HG03354 (cell line): ENCODE measurements at regions not wholly inside any gene's neighbourhood (a gene's known extent, or its start where the extent isn't known, plus 50 kb on each side); places are given as distances from the start of the nearest gene placed in this dataset.
A peak's percentile ranks its signal among the peaks of the same experiment; 100 is the strongest.

Experiments used
- ATAC-seq: cut with Tn5 transposase; IDR thresholded peaks from one replicate; pipeline ENCODE4 v1.9.1; 2021; ENCODE audit warnings: mild to moderate bottlenecking; ENCODE audit not compliant: unreplicated experiment, poor library complexity, severe bottlenecking

DNA sequence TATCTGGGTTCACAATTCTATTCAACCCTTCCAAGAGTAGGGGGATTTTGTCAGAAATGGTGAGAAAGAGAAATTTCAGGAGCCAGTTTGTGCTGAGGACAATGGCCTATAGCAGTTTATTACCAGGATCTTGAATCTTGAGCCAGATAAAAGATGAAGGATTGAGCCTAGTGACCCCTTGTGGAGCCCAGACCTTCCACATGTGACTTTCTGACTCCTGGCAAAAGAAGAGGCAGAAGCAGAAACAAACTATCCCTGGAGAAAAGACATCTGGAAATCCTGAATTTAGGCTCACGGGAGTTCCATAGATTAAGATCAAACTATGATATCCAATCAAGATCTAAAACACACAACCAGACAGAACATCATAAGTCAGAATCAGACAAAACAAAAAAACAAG is 60.9 kb upstream of the CHRM2 start:
- ATAC-seq, result no peak

DNA sequence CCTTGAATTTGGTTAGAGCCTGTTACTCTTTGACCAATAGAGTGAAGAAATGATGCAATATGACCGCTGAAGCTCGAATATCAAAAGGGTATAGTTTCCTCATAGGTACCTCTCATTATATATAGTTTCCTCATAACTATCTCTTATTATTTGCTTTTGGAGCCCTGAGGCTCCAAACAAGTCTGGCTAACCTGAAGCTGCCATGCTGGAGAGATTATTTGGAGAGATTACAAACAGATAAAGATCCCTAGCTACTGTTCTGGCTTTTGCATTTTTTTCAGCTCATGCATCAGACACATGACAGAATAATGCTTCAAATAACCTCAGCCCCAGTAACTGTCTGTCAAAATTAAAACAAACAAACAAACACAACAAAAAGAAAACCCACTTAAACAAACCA is 65.4 kb upstream of the CHRM2 start:
- ATAC-seq, result no peak

DNA sequence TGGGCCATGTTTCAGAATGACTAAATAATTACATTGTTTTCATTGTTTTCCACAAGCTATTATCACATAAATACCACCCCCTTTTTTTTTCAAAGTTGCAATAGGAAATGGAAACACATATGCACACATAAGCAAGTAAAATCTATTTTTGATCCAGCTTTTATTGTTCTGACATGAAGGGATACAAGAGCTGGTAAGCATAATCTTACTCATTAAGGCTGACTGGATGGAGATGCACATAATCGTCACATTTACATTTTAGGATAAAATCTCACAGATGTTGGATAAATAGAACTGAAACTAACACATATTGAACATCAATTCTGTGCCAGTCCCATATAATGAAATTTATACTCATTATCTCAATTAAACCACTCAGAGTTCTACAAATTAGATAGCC is 84.5 kb upstream of the CHRM2 start:
- no peak for ATAC-seq

DNA sequence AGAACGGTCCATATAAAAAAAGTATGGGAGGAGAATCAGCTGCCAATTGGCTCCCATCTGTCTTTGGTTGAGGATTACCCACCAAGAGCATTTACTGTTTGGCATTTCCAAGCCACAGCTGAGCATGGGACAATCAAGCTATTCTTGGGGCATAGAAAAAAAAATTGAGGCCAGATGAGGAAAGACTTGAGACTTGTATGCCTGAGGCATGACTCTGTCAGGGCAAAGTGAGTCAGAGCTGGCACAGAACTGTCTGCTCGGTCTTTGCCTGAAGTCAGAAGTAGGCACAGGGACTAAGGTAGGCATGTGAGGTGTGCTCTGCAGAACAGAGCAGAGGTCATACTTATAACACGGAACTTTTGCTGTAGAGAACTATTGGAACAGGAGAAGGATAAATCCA is 126.5 kb upstream of the CHRM2 start:
- ATAC-seq, result no peak

DNA sequence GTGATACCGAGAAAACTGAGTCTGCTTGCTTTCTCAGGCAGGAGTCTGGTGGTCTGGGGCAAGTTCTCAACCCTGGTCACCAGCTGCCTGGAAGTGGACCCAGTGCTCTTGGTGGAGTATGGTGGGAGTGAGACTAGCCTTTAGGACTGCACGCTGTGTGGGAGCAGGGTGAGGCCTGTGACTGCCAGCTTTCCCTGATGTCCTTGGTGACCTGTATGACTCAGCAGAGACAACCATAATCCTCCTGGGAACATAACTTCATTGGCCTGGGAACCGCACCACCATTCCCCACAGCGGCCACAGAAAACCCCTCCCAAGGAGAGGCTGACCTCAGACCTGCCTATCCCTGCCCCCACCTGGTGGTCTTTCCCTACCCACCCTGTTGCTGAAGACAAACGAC is 139.5 kb upstream of the CHRM2 start:
- ATAC-seq, result no peak

DNA sequence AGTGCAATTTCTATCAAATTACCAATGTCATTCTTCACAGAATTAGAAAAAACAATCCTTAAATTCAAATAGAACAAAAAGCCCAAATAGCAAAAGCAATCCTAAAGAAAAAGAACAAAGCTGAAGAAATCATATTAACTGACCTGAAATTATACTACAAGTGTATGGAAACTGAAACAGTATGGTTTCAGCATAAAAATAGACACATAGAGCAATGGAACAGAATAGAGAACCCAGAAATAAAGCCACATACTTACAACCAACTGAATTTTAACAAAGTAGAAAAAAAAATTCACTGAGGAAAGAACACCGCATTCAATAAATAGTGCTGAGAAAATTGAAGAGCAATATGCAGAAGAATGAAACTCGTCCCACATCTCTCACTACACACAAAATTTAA is 142.0 kb upstream of the CHRM2 start:
- no peak for ATAC-seq

DNA sequence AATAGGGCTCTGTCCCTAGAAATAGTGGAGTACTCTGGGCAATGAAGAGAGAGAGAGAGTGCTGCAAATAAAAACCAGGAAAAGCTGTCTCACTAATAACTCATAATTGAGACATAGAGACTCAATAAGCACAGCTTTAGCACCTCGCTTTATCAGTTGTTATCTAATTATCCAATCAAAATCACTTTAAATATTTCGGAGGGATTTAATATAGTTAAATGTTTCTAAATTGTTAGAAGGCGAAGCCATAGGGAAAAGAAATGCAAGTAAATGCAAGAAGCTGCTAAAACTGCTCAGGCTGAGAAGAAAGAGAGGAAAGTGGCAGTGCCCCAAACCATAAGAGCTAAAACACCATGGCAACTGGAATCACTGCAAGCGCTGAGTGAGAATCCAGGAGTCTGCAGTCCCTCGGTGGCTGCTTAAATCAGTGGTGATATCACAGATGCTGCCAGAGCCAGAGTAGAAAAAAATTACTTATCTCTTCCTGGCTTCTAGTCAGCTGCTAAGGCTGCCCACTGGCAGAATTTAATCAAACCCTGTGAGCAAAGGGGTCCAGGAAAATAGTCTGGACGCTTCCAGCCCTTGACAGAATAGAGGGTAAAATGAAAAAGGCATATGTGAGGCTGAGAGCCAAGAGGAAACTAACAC is 150.4 kb upstream of the CHRM2 start:
- ATAC-seq, result no peak

DNA sequence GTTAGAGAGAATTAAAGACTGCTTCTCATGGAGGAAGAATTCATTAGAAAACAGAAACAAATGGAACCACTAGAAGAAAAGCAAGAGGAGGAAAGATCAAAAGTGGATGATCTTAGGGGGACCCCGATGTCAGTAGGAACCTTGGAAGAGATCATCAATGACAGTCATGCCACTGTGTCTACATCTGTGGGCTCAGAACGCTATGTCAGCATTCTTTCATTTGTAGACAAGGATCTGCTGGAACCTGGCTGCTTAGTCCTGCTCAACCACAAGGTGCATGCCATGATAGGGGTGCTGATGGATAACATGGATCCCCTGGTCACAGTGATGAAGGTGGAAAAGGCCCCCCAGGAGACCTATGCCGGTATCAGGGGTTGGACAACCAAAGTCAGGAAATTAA is 154.4 kb upstream of the CHRM2 start:
- no peak for ATAC-seq

DNA sequence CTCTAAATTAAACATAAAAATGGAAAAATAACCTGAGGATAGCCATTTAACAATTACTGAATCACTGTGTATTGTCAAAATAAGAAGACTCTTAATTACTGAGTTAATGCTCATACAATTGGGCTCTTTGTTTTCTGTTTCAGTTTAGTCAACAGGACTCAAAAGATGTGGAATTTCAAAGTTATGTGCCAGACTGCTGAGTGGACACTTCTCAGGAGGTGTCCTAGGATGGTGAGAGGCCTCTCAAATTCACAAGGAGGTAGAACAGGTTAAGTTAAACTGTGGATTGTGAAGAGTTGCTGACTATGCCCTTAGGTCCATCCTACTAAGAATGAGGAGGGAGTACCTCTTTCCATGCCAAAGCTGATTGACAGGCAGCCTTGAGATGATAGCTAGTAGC is 157.7 kb upstream of the CHRM2 start:
- no peak for ATAC-seq

DNA sequence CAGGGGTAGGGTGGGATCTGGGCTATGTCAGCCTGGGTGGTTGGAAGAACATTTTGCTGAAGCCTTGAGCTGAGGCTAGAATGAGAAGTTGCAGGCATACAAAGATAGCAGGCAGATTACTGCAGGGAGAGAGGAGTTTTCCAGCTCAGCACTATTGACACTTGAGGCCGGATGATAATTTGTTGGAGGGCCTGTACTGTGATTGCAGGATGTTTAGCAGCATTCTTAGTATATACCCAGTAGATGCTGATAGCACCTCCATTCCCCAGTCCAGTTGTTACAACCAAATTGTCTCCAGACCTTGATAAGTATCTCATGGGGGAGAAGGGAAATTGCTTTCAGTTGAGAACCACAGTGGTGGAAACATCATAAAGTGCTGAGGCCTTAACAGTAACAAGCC is 158.6 kb upstream of the CHRM2 start:
- ATAC-seq, result no peak

DNA sequence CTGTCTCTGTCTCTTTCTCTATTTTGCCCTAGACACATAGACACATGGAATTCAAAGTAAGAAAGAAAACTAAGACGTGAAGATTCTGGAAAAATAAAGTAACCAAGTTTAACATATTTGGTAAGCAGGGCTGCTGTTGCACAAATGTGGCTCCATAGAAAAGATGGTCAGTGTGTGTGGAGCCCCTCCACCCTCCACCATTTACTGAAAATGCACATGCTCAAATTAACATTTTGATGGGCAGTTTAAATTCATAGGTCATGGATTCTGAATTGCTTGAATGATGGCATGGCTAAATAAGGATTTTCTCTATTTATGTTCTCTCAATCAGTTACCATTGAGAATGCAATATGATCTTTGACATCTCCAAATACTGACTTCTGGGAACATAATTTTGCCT is 165.5 kb upstream of the CHRM2 start:
- no peak for ATAC-seq

DNA sequence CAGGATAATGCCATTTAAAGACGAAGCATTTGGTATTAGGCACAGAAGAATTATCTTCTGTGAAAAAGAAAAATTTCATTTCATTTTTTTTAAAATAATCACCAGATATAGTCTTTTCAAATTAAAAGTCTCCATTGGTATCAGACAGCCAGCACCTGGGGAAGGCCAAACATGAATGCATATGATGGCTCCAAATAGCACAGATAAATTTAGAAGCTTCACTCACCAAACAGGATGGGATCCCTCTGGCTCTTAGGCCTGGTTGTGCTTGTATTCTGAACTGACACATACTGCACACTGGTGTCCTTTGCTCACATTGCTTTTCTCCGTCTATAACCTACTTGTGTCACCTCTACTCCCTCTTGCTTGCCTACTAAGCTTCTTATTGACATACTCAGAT is 169.5 kb upstream of the CHRM2 start:
- no peak for ATAC-seq

DNA sequence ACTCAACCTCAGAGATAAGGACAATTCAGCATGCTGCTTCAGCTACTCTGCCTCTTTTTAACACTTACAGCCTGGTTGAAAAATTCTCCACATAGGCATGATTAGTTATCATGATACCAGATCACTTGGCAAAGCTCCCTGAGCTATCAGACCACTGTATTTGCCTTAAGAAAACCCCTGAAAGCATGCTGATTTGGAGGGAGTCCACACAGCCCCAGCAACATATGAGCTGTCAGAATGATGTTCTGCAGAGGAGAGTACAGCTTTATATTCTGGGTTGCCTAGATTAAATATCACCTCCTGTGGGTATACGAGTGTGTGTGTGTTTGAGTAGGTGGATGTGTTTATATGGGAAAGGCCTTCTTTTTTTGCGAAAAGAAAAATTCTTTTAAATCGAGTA is 170.2 kb upstream of the CHRM2 start:
- ATAC-seq, result no peak

DNA sequence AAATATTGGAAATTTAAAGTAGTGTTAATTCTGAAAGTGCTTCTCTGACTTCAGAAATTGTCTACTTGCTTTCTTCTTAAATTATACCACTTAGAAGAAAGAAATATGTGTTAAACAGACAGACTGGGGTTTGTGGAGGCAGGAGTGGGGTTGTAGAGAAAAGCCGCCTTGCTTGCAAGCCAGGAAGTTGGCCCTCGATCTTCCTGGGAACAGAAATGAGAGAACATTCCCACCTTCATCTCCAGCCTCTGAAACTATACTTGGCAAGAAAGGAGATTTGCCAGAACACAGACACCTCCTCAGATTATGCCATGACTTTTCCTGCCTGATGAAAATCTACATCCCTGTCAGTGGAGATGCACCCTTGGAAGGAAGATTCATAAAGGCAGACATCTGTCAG is 171.2 kb upstream of the CHRM2 start:
- ATAC-seq, result no peak

DNA sequence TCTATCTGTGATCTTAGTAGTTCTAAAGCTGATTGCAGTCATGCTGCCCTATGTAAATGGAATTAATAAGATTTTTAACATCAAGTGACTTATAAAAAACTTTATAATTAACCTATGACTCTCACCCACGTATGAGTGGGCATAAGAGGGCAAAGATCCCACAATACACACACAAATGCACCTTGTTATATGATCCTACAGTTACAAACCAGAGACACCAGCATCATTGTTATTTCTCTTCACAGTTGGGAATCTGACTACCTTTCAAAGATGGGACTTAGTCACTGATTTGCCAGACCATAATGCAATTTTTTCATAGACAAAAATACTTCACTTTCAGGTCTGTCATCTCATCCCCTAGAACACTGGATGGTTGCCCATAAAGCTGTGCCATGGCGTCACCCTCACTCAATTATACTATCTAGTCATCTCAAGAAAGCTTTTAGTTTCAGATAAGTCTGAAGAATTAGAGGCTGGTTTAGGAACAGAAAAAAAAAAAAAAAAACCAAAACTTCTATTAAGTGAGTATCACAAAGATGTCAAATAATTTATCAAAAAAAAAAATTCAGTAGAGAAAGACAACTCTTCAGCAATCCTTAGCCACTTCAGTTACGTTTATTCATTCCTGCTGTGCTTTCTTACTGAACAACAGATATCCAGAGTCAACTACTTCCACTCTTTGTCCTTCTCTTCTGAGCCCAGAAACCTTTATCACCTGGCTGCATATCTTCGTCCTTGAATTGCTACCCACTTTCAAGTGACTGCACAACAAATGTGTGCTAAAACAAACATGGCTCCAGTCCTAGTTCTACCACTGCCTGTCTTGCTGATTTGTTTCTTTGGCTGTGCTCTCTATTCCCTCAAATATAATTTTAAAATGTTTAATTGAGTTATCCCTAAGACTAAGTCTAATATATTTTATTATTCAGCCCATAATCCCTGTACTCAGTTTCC is 175.0 kb upstream of the CHRM2 start:
- no peak for ATAC-seq

DNA sequence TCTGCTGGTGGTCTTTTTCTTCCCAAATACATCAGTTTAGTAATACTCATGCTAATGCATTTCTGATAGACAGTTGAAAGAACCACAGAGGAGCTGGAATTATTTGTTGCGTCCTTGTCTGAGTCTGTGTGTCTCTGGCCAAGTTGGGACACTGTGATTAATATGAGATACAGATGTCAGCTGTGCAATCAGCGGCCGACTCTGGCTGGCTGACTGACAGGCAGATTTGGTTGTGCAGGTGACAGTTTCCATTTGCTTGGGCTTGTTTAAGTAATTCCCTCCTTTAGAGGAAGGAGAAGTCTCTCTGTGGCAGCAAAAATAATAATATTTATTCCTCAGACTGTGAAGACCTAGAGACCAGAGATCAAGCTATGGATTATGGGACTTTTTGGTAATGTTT is 176.2 kb upstream of the CHRM2 start:
- ATAC-seq, result no peak

DNA sequence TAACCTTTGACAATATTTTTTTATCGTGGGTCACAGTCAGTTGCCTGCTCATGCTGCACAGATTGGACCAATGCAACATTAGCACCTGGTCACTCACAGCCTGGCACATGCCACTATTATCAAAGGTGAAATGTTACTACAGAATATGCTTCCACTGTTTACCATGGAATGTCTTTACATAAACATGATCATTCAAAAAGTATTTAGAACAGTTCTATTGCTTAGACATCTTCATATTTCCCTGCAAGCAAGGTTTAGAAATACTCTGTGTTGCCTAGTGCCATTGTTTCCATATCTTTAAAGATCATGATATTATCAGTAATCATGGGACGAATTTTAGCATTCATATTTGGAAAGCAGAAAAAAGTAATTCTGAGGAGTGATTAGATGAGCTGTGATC is 179.9 kb upstream of the CHRM2 start:
- ATAC-seq, result no peak

DNA sequence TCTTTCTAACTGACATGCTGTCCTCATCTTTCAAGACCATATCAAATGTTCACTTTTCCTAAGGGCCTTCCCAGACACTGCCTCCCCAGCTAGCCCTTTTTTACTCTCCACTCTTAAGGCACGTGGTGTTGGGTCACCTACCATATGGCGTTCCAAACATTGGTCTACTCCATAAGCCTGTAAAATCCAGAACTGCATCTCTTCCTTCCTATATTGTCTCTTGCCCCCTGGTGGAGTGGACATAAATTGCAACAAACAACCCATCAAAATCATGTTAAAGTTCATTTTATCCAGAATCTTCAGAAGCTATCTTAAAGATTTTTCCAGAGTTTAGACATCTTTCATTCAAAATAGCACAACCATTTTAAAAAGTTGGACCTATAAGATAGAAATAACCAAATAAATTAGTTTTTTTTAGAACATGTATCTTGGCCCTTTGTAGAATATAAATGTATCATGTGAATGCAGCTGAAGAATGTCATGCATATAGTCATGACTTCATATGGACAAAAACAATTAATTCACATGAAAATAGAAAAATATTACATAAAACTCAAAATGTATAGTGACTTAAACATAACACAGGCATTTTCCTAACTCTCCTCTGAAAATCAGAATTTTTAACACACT is 180.6 kb upstream of the CHRM2 start:
- ATAC-seq, result peak; percentile 68

DNA sequence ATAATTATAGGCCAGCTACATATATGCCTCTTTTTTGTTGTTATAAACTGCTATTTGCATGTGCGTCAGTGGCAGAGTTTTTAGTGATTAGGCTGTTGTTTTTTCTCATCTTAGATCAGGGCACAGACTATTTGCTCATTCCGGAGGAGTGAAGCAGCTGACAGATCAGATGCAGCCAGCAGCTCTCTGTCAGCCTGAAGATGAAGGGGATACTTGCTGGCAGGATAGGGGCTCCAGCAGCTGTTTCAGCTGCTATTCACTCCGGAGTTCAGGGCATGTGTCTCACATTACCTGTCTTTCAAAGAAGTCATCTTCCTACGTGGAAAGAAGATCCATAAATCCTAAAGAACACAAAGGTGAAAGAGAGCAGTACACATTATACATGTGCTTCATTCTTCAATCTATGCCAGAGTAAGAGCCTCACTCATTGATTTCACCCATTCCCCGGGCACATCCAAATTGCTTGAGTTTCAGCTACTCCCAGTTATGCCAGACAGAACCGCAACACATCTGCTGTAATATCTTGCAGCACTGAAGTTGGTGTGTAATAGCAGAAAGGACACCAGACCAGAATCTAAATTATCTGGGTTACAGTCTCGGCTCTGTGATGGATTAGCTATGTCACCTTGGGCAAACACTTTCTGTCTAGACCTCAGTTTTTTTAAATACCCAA is 182.8 kb upstream of the CHRM2 start:
- no peak for ATAC-seq
